Upper lobe of right lung (tissue), 1 donor: ENCODE measurements at regions not wholly inside any gene's neighbourhood (a gene's known extent, or its start where the extent isn't known, plus 50 kb on each side); places are given as distances from the start of the nearest gene placed in this dataset.

Experiments used
- ATAC-seq: fragments of 200-7000 bp; cut with Tn5 transposase; one replicate; pipeline ENCODE4 v1.9.1; 2020; ENCODE audit warnings: mild to moderate bottlenecking, moderate library complexity
- DNase-seq: peaks from one replicate; pipeline ENCODE4 v3.0.0-alpha.2; 2020
- H3K27ac ChIP-seq: fragments of 200-600 bp; one replicate; pipeline ENCODE4 v1.8.0; 2022
- H3K27me3 ChIP-seq: fragments of 200-600 bp; one replicate; pipeline ENCODE4 v1.8.0; 2022; ENCODE audit warnings: mild to moderate bottlenecking
- H3K36me3 ChIP-seq: fragments of 200-600 bp; one replicate; pipeline ENCODE4 v1.8.0; 2022
- H3K4me1 ChIP-seq: fragments of 200-600 bp; one replicate; pipeline ENCODE4 v1.8.0; 2022
- H3K4me3 ChIP-seq: fragments of 200-600 bp; one replicate; pipeline ENCODE4 v1.8.0; 2022; ENCODE audit warnings: mild to moderate bottlenecking
- H3K9me3 ChIP-seq: fragments of 200-600 bp; one replicate; pipeline ENCODE4 v1.8.0; 2022
- intact Hi-C: fragments of 100-400 bp; cut with DNase I; formaldehyde crosslinking; loops from one replicate; pipeline ENCODE4 v1.11.0; 2022
- TF ChIP-seq, protein P1 (sequence below): fragments of 200-600 bp; IDR thresholded peaks from one replicate; pipeline ENCODE4 v1.8.0; 2022; ENCODE audit warnings: antibody characterized with exemption
- donor health status: DM: no; HTN: yes; CAD: no; lungs with severe emphysema.

DNA sequence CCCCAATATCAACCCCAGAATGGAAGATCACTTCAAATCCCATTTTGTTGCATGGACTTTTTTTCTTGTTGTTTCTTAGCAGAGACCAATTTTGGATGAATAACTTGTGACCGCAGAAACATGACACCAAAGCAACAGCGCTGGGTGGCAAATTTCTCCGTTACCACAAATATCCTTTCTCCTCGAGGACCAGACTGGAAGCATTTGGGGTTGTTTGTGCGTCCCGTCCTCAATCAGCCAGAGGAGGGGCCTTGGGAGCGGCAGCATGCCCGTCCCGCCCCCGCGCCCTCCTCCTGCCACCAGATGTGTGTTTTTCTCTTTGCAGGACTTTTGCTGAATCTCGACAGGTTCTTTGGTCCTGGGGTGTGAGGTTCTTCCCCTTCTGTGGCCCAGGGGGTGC lies 282.5 kb upstream of the FOXF1 start:
- Histone ChIP-seq H3K9me3 (no peaks in the 10 kb centered on the region), H3K36me3 (no peaks in the 10 kb centered on the region), H3K27me3 (no peaks in the 10 kb centered on the region), H3K4me3 (no peak overlapping the region), H3K27ac (no peak overlapping the region), H3K4me1 (peaks cover 4% of the 10 kb centered on the region)
- ATAC-seq (no peak), DNase-seq (no peak)
- intact Hi-C loops, result no loop called here
- TF ChIP-seq, protein P1, sequence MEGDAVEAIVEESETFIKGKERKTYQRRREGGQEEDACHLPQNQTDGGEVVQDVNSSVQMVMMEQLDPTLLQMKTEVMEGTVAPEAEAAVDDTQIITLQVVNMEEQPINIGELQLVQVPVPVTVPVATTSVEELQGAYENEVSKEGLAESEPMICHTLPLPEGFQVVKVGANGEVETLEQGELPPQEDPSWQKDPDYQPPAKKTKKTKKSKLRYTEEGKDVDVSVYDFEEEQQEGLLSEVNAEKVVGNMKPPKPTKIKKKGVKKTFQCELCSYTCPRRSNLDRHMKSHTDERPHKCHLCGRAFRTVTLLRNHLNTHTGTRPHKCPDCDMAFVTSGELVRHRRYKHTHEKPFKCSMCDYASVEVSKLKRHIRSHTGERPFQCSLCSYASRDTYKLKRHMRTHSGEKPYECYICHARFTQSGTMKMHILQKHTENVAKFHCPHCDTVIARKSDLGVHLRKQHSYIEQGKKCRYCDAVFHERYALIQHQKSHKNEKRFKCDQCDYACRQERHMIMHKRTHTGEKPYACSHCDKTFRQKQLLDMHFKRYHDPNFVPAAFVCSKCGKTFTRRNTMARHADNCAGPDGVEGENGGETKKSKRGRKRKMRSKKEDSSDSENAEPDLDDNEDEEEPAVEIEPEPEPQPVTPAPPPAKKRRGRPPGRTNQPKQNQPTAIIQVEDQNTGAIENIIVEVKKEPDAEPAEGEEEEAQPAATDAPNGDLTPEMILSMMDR, result no peak

DNA sequence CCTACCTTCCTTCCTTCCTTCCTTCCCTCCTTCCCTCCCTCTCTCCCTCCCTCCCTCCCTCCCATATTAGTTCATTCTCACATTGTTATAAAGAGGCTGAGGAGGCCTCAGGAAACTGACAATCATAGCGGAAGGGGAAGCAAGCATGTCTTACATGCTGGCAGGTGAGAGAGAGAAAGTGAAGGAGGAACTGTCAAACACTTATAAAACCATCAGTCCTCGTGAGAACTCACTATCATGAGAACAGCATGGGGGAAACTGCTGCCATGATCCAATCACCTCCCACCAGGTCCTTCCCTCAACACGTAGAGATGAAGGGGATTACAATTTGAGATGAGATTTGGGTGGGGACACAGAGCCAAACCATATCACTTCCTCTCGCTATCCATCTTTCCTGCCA lies 281.6 kb upstream of the FOXF1 start:
- Histone ChIP-seq H3K27me3 (no peaks in the 10 kb centered on the region), H3K9me3 (no peaks in the 10 kb centered on the region), H3K36me3 (no peaks in the 10 kb centered on the region), H3K4me1 (no peaks in the 10 kb centered on the region), H3K27ac (no peak overlapping the region), H3K4me3 (no peak overlapping the region)
- no peak for DNase-seq
- TF ChIP-seq, protein P1, result no peak
- intact Hi-C loops, result no loop called here
- ATAC-seq, result no peak

DNA sequence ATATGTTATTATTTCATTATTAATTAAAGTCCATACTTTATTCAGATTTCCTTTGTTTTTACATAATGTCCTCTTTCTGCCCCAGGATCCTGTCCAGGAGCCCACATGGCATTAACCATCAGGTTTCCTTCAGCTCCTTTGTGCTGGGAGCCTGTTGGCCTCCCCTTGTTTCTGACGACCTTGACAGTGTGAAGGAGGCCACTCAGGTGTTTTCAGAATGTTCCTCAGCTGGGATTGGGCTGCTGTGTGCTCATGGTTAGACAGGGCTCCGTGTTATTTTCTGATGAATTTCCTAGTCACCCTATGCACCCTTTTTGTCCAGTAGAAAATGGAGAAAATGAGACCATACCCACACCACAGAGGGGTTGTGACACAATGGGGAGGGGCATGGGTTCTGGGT lies 281.0 kb upstream of the FOXF1 start:
- Histone ChIP-seq H3K9me3 (no peaks in the 10 kb centered on the region), H3K27ac (no peak overlapping the region), H3K4me3 (no peak overlapping the region), H3K4me1 (no peaks in the 10 kb centered on the region), H3K36me3 (no peaks in the 10 kb centered on the region), H3K27me3 (no peaks in the 10 kb centered on the region)
- ATAC-seq (no peak), DNase-seq (no peak)
- TF ChIP-seq, protein P1, result no peak
- intact Hi-C loops, result no loop called here

DNA sequence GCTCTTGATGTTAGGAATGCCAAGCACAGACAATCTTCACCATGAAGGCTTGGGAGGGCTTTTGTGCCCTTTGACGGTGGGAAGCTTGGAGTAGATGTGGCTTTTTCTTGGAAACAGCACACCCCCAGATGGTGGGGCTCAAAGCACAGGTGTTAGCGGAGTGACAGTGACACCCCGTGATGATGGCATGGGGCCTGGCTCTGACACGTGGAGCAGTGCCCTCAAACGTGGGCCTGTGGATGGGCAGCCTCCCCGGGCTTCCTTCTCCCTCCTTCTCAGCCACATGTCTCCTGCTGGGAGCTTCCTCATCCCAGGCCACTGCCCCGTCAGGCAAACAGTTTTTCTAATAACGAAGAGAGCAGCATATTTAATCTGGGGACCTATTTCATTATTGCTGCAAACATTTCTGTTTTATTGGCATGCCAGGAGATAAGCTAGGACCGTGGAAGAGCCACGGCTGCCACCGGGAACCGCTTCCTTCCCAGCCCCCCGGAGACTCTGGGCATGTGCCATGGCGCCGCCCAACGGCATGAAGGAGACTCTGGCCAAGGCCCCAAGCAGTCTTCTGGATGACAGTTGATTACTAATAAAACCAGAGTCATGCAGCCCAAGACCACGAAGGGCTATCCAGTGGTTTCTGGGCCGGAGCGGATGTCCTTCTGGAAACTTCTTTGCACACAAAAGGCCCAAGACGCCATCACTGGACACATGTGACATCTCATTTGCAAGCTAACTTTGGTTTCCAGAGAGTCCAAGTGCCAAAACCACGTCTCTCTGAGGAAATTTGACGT lies 280.3 kb upstream of the FOXF1 start:
- TF ChIP-seq, protein P1, result no peak
- Histone ChIP-seq H3K36me3 (no peaks in the 10 kb centered on the region), H3K4me1 (no peaks in the 10 kb centered on the region), H3K27me3 (no peaks in the 10 kb centered on the region), H3K27ac (no peak overlapping the region), H3K9me3 (no peaks in the 10 kb centered on the region), H3K4me3 (no peak overlapping the region)
- no peak for ATAC-seq
- DNase-seq, result no peak
- intact Hi-C loops, result no loop called here

DNA sequence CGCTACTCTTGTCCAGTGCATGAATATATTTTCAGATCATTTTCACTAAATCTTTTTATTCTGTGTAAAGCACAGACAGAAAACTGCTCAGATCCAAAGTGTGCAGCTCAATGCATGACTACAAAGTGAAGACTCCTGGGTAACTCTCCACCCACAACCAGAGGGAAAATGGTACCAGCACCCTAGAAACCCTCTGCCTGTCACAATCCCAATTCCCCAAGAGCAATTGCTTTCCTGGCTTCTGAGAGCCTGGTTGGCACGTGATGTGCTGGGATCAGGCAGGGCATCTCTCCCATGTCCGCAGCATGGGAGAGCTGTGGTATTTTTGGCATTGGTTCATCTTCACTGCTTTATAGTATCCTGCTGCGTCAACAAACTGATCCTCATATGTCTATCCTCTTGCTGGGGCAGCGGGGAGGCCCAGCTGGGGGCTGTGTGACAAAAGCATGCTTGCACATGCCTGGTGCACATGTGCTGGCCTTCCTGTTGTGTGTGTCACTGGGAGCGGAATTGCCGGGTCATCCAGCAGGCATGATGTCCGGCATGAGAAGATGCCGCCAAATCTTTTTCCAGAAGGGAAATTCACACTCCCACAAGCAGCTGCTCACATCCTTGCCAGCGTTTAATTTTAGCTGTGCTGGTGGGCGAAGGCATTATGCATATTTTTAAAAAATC lies 278.9 kb upstream of the FOXF1 start:
- Histone ChIP-seq H3K27ac (no peak overlapping the region), H3K4me3 (no peak overlapping the region), H3K4me1 (no peaks in the 10 kb centered on the region), H3K27me3 (no peaks in the 10 kb centered on the region), H3K9me3 (no peaks in the 10 kb centered on the region), H3K36me3 (no peaks in the 10 kb centered on the region)
- DNase-seq (no peak), ATAC-seq (no peak)
- TF ChIP-seq, protein P1, result no peak
- intact Hi-C loops, result no loop called here
